Occipital lobe (tissue), 1 donor: ENCODE measurements at regions not wholly inside any gene's neighbourhood (a gene's known extent, or its start where the extent isn't known, plus 50 kb on each side); places are given as distances from the start of the nearest gene placed in this dataset.
"Not testable (repeated sequence)": the region's sequence is repeated elsewhere in the genome, so short reads cannot be mapped to it uniquely, and the experiment has no call there.

Experiments used
- DNase-seq: peaks from one replicate; lab custom pipeline; 2025; lab: John Stamatoyannopoulos, UW

DNA sequence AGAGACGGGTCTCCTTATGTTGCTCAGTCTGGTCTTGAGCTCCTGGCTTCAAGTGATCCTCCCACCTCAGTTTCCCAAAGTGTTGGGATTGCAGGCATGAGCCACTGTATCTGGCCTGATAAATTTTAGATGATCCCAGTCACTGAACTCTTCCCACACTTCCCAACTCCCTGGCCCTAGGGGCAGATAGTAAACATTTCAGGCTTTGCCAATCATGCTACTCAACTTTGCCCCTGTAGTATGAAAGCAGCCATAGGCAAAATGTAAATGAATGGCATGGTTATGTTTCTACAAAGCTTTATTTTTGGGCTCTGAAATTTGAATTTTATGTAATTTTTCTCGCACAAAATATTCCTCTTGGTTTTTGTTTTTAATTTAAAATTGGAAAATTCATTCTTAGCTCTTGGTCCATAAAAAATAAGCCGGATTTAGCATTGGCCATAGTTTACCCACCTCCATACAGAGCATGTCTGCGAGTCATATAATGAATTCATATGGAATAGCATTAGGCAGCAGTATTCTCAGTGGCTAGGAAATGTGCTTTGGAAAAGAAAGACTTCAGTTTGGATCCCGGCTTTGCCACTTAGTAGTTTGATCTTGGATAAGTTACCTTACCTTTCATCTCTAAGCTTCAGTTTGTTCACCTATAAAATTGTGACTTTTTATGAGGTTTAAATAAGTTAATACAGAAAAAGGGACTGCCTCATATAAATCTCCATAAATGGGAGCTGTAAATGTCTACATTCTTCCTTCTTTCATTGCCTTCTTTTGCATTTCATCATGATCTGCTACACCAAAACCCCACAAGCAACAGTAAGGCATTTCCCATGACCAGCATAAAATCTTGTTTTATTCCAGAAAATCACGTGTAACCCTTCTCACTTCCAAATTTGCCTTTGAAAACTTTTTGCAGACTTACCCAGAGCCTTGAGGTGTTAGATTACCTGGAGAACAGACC, 360.3 kb upstream of the TPM1 start:
- DNase-seq = no peak

DNA sequence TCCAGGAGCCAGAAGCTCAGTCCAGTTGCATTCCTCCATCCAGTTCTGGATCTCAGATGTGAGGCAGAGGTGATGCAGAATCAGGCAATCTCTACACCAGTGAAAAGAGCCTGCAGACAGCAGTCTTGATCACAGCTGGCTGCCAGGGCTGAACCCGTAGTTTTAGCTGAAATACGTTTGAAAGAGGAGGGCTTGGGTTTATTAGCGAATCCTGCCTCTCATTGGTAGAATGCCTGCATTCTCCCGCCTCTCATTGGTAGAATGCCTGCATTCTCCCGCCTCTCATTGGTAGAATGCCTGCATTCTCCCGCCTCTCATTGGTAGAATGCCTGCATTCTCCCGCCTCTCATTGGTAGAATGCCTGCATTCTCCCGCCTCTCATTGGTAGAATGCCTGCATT, 359.4 kb upstream of the TPM1 start:
- DNase-seq = not testable (repeated sequence)

DNA sequence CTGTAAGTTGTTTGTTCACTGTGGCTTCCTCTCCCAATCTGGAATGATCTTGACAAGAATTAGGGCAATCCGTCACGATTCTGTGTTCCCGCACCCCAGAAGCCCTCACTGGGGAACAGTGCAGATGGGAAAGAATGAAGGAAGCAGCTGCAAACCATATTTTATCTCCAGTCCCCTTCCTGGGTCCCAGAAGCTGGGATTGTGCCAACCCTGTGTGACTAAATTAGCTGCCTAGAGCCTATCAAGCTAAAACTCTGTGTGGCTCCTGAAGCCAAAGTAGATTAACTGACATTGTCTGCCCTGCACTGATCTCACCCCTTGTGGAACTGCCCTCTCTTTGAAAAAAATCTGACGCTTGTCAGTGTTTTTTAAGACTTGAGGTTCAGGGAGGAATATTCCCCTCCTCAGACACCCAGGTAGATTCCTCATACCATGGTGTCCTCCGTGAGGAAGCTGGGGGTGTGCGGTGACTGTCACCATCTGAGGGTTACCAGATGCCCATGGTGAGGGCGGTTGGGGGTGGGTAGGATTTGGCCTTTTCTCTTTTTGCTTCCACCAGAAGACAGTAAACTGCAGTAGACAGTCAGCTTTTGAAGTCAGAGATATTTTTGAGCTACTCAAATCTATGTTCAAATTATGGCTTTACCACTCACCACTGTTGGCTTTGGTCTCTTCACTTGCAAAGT, 358.3 kb upstream of the TPM1 start:
- no peak for DNase-seq

DNA sequence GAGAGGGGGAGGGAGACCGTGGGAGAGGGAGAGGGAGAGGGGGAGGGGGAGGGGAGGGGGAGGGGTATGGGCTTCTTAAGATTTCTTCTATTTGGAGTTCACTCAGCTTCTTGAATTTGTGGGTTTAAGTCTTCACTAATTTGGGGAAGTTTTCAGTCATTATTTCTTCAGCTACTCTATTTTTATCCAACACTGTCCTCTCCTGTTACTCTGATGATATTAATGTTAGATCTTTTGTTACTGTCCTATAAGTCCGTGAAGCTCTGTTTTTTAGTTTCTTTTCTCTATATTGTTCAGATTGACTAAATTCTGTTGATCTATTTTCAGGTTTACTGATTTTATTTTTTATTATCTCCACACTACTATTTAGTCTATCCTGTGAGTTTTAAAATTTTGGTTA, 351.5 kb upstream of the TPM1 start:
- no peak for DNase-seq

DNA sequence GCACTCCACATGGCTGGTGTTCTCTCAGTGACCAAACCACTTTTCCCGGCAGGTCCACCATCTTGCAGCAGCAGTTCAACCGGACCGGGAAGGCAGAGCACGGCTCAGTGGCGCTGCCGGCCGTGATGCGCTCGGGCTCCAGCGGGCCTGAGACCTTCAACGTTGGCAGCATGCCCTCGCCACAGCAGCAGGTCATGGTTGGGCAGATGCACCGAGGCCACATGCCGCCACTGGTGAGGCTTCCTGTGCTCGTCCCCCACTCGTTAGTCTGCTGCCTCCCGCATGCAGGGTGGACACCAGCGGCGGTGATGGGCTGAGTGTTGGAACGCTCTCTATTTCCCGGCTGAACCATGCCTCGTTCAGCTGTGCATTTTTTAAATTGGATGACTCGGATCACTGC, 344.9 kb upstream of the TPM1 start:
- no peak for DNase-seq

- DNase-seq = no peak
Observed at GRCh38 chr15:62698646-62699045, 343.9 kb upstream of the TPM1 start.

GRCh38 chr15:62706317-62706716, 336.2 kb upstream of the TPM1 start:
- DNase-seq = no peak

DNA sequence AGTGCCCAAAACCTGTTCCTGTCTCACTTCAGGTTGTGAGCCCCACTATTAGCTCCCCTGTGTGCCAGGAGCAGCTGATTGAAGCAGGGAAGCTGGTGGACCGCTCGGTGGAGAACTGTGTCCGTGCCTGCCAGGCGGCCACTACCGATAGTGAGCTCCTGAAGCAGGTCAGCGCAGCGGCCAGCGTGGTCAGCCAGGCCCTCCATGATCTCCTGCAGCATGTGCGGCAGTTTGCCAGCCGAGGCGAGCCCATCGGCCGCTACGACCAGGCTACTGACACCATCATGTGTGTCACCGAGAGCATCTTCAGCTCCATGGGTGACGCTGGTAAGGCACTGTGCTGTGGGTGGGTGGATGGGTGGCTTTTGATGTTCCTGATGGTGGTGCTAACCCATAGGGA, 334.1 kb upstream of the TPM1 start:
- DNase-seq = no peak

DNA sequence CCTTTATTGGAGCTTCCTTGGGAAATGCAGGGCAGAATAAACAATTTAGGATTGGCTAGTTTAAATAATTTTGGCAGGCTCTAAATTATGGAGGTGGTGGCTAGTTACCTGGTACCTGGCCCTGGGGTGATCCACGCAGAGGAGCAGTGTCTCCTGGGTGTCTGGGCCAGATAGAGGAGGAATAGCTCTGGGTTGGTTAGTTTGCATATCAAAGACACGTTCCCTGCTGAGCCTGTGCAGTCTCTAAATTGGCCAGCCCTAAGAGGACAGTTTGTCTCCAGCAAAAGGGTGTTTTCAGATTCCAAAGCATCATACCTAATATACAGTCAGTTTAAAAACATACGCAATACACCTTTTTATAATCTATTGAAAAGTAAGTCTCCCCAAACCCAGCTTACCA, 333.3 kb upstream of the TPM1 start:
- no peak for DNase-seq

GRCh38 chr15:62711691-62712454, 330.7 kb upstream of the TPM1 start:
- no peak for DNase-seq

DNA sequence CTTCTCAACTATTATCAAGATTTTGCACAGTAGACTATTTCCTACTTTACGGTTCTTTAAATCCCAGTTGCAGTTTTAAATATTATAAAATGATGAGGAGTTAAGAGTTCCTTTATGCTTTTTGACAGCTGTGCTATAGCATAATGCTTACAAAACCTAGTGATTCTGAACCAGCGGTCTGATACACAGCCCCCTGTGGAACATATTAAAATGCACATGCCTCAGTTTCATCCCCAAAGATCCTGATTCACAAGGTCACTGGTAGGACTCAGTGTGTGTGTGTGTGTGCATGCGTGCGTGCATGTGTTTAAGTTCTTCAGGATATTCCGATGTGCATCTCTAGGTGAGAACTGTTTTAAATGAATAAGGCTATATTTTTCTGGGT, 330.1 kb upstream of the TPM1 start:
- DNase-seq = no peak

- DNase-seq = no peak
Observed at GRCh38 chr15:62715946-62716345, 326.6 kb upstream of the TPM1 start.

DNA sequence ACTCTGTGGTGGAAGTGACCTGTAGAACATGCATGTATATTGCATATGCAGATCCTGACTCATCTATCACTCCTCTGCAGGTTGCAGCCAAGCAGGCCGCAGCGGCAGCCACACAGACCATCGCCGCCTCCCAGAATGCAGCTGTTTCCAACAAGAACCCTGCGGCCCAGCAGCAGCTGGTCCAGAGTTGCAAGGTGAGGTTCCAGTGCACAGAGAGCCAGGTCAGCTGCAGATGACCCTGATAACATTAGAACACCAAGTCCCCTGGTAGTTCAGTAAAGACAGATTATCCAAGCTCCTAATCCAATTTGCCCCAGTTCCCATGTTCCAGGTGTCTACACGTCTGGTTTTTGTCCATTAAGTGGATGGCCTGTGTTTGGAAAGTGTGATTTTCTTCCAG, 325.1 kb upstream of the TPM1 start:
- no peak for DNase-seq

- no peak for DNase-seq
Observed at GRCh38 chr15:62719316-62719715, 323.2 kb upstream of the TPM1 start.

DNA sequence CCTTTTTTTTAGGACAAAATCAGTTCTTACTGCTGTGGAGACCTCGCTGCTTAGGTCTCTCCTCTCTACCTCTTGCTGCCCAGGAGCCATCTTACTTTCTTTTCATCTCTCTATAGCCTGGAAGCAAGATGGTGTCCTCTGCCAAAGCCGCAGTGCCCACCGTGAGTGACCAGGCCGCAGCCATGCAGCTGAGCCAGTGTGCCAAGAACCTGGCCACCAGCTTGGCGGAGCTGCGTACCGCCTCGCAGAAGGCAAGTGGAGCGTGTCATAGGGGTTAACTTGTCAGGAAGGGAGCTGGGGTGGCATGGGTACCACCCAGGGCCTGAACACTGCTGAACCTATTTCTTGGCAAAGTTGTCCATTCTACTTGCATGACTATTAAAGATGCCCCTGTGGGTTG, 320.3 kb upstream of the TPM1 start:
- DNase-seq = no peak

- no peak for DNase-seq
Observed at GRCh38 chr15:62726461-62726860, 316.1 kb upstream of the TPM1 start.

DNA sequence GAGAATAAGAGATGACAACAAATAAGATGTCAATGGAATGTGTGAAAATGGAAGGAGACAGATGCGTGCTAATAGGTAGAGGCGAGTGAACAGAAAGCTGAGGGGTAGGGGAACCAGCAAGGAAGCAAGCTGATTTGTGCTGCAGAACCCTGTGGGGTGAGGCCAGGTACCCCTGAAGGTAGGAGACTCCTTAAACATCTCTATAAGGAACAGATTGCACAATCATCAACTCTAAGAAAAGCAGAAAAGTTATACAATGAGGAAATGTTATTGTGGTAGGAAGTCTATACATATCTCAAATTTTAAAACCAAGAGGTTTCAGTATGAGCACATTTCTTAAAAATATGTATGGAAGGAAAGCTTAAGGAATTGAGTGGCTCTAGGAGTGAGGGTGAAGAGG, 315.0 kb upstream of the TPM1 start:
- DNase-seq = no peak

GRCh38 chr15:62730825-62731224, 311.7 kb upstream of the TPM1 start:
- no peak for DNase-seq

DNA sequence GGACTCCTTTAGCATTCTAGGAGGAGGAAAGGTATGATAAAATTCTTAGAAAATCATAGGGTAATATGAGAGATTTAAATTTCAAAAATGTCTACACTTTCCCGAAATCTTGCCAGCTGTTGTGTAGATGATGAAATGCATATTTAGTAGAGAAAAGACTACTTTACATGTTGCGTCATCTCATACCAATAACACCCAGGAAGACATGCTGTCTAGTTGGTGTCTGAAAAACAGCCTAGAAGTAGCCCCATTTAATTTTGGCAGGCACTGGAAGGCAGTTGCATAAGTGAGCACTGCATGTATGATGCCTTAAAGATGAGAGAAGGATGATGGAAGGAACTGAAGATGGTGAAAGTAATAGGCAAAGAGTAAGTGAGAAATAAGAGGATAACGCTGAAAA, 310.5 kb upstream of the TPM1 start:
- DNase-seq = no peak

DNA sequence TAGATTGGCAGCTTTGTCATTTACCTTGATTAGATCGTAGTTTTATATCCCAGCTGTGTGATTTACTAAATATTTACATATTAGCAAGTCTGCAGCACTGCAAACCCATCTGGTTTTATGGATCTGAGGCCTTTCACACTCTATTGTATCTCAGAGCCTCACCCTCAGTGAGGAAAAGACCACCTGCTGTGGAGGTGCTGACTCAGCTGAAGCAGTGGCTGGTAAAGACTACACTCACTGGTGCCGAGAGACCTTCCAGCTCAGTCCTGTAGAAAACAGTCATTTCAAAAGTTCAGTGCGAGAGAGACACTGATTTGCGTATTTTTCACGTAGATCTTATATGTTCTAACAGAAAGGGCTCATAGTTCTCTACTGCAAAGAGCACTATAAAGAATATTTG, 307.8 kb upstream of the TPM1 start:
- DNase-seq = no peak

DNA sequence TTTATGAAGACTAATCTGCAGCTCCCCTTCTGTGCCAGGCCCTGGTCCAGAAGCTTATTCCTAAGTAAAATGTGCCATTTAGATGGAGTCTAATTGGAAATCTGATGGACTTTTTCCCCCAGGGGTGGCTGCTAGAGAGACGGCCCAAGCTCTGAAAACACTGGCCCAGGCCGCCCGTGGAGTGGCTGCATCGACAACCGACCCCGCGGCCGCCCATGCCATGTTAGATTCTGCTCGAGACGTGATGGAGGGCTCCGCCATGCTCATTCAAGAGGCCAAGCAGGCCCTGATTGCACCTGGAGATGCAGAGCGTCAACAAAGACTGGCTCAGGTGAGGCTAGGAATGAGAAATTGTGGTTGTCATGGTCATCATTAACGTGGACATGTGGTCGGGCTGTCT, 305.8 kb upstream of the TPM1 start:
- no peak for DNase-seq

DNA sequence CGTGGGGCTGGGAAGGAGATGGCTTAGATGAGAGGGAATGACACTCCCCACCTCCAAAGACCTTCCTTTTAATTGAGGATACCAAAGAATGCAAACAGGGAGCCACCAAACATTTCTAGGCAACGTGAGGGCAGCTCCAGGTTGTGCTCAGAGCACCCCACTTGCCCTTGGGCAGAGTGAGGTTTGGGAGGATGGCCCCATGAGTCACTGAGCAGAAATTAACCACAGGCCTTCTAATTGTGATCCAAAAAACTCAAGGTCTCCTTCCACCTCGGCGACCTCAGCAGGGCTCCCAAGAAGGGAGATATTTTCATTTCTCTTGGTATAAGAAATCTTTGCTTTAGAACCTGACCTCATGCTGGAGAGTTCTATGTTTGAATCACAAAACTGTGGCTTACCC, 305.0 kb upstream of the TPM1 start:
- no peak for DNase-seq
